IPS-15b (cell line): ENCODE measurements at regions not wholly inside any gene's neighbourhood (a gene's known extent, or its start where the extent isn't known, plus 50 kb on each side); places are given as distances from the start of the nearest gene placed in this dataset.
A peak's percentile ranks its signal among the peaks of the same experiment; 100 is the strongest.

Experiments used
- H3K27me3 ChIP-seq: one replicate; pipeline ENCODE4 v1.6.1; 2013; ENCODE audit warnings: low read length; ENCODE audit not compliant: control insufficient read depth, insufficient read depth
- H3K36me3 ChIP-seq: one replicate; pipeline ENCODE4 v1.6.1; 2013; ENCODE audit warnings: low read length; ENCODE audit not compliant: control insufficient read depth, insufficient read depth
- H3K4me1 ChIP-seq: one replicate; pipeline ENCODE4 v1.6.1; 2013; ENCODE audit warnings: mild to moderate bottlenecking, low read length; ENCODE audit not compliant: control insufficient read depth, insufficient read depth
- H3K4me3 ChIP-seq: one replicate; pipeline ENCODE4 v1.5.1; 2013; ENCODE audit warnings: low read depth, low read length
- H3K9ac ChIP-seq: one replicate; pipeline ENCODE4 v1.6.1; 2013; ENCODE audit warnings: low read depth, mild to moderate bottlenecking, low read length
- H3K9me3 ChIP-seq: one replicate; pipeline ENCODE4 v1.6.1; 2013; ENCODE audit warnings: mild to moderate bottlenecking, low read length; ENCODE audit not compliant: control insufficient read depth, insufficient read depth

- H3K9me3 ChIP-seq, result no peaks in the 10 kb centered on the region
- peaks cover 7% of the 10 kb centered on the region for H3K4me1 ChIP-seq
- H3K4me3 ChIP-seq, result peak overlapping the region; percentile 66
- H3K9ac ChIP-seq, result peak overlapping the region; percentile 19
- peaks cover 70% of the 10 kb centered on the region for H3K27me3 ChIP-seq
- H3K36me3 ChIP-seq, result no peaks in the 10 kb centered on the region
These were observed 63.9 kb upstream of the PTGR2 start for GRCh38 chr14:73787486-73788316.

DNA sequence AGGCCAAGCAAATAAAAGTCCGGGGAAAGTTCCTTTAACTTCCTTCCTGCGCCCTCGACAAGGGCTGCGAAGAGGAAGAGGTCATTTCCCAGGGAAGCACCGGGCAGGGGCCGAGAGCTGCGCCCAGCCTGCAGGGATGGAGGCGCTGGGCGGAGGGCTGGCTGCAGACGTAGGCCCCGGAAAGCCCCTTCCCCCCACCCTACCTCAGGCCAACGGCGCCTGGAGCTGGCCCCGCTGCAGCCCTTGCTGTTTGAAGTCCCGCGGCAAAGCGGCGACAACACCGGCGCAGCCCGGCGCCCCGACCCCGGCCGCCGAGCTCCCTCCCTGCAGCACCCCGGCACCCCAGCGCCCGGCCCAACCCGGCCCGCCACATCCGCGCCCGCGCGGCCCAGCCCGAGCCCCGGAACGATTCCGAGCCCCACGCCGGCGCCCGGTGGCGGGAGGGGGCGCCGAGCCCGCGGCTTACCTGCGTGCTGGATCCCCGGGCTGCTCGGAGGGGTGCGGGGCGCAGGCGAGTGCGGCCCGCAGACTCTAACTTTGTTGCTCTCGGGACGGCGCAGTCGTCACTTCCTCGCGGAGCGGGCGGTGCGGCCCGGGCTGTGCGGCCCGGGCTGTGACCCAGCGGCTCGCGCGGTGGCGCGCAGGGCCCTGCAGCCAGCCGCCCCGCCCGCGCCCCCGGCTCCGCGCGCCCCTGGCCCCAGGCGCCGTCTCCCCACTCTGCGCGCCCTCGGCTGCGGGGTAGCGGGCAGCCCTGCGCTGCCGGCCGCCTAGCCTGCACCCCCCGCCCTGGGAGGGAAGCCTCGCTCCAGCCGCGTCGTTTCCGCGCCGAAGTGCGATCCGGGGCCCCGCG is 64.8 kb upstream of the PTGR2 start:
- Histone ChIP-seq H3K27me3 (peaks cover 79% of the 10 kb centered on the region), H3K9ac (peak overlapping the region; percentile 19), H3K4me1 (peaks cover 5% of the 10 kb centered on the region)

DNA sequence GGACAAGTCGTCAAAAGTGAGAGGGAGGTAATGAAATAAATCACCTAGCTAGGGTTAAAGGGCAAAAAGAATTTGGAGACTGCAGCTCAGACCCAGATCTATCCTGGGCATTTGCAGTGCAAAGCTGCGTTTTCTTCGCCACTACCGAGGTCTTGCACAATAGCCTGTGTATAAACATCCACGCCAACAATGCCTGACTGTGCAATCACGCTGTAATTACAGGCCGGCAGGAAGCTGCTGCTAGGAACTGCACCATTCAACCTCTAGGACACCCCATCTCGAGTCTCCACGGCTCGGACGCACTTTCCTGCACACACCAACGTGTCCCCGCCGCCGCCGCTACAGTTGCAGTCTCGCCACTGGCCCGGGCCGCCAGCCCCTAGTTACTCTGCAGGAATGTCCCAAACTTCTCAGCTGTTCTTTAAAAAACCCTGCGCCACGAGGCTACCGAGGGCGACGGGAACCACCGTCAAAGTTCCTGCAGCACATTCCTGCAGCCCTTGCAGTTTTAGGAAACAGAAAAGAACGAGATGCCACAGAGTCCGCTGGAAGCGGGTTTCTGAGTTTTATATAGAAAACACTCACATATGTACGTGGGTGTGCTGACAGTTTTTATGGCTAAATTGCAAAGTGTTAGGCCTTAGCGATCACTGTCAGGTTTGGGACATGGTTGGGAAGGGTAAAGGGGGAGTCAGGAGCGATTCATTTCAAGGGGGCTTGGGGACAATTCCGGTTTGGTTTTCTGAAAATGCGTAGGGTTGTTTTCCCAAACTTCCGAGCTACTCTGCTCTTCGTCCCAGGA is 65.6 kb upstream of the PTGR2 start:
- Histone ChIP-seq H3K36me3 (no peaks in the 10 kb centered on the region), H3K27me3 (peaks cover 84% of the 10 kb centered on the region), H3K4me3 (peak overlapping the region; percentile 66), H3K4me1 (peaks cover 5% of the 10 kb centered on the region), H3K9ac (no peak overlapping the region), H3K9me3 (no peaks in the 10 kb centered on the region)

More for the DNA sequence above, 64.8 kb upstream of the PTGR2 start:
- Histone ChIP-seq H3K4me3 (peak overlapping the region; percentile 66), H3K9me3 (no peaks in the 10 kb centered on the region), H3K36me3 (no peaks in the 10 kb centered on the region)

- Histone ChIP-seq H3K9ac (no peak overlapping the region), H3K4me1 (peaks cover 5% of the 10 kb centered on the region), H3K27me3 (peaks cover 87% of the 10 kb centered on the region)
These were observed 66.2 kb upstream of the PTGR2 start for GRCh38 chr14:73785336-73785833.

GRCh38 chr14:73784988-73785313 is 66.7 kb upstream of the PTGR2 start:
- Histone ChIP-seq H3K4me3 (peak overlapping the region; percentile 66), H3K9ac (no peak overlapping the region), H3K9me3 (no peaks in the 10 kb centered on the region), H3K27me3 (peaks cover 87% of the 10 kb centered on the region), H3K36me3 (no peaks in the 10 kb centered on the region), H3K4me1 (peaks cover 5% of the 10 kb centered on the region)

More at GRCh38 chr14:73785336-73785833, 66.2 kb upstream of the PTGR2 start:
- H3K9me3 ChIP-seq, result no peaks in the 10 kb centered on the region
- H3K4me3 ChIP-seq, result peak overlapping the region; percentile 66
- no peaks in the 10 kb centered on the region for H3K36me3 ChIP-seq

DNA sequence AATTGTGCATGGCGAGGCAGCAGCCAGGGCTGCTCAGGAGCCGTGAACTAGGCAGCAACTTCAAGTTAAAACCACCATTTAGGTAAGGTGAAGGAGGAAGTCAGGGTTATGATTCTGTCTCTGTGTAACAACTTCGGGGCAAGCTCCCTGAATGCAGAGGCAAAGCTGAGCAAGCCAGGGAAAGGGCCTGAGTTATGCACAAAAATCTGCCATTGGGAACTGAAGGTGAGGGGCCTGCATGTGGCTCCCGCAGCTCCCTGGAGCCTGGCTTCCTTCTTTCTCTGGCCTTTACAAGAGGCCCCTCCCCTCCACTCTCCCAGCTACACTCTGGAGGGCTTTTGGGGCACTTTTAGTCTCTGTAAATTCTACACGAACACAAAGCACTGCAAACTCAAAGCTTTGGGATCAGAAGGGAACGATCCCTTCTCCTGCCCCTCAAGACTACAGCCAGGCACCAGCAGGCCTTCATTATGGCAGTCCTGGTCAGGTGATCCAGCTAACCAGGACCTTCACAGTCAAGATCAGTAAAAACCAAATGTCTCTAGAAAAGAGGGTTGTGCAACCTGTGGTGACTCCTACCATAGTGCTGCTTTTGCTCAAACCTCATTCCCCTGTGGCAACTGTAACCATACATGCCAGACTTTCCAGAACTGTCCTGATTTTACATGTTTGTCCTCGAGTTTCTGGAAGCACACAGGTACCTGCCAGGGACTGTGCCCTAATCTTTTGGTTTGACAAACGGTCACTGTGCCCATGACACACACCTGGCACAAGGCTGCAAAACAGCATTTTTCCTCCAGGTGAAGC is 67.2 kb upstream of the PTGR2 start:
- Histone ChIP-seq H3K4me1 (peaks cover 5% of the 10 kb centered on the region), H3K9me3 (no peaks in the 10 kb centered on the region), H3K36me3 (no peaks in the 10 kb centered on the region), H3K9ac (no peak overlapping the region), H3K27me3 (peaks cover 82% of the 10 kb centered on the region), H3K4me3 (peak overlapping the region; percentile 5)

DNA sequence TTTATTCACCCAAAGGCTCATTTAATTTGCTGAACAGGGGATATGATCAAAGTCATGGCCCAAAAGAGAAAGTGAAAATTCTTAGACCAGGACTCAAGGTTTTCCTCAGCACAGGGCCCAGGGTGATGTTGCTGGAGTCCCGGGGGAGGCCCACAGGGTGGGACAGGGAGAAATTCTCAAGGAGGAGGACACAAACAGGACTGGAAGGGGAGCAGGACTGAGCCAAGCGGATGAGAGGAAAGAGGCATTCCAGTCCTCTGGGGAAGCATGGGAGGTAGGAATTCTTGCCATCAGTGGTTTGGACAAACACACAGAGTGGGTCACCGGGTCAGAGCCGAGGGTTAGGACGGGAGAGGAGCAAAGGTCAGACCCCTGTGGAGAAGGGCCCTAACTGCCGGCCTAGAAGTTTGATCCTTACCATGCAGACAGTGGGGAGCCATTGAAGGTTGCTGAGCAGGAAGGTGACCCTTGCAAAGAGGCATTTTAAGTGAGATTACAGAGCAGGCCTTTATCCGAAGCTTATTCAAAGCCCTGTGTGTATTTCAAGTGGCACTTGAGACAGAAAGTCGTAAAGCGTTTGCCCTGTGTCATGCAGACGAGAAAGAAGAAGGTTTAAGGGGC is 68.4 kb upstream of the PTGR2 start:
- Histone ChIP-seq H3K36me3 (no peaks in the 10 kb centered on the region), H3K9ac (no peak overlapping the region), H3K9me3 (no peaks in the 10 kb centered on the region), H3K4me3 (no peak overlapping the region), H3K4me1 (peaks cover 5% of the 10 kb centered on the region), H3K27me3 (peaks cover 70% of the 10 kb centered on the region)

GRCh38 chr14:73782623-73783022 is 68.4 kb upstream of the PNMA1 start:
- H3K4me1 ChIP-seq, result peaks cover 5% of the 10 kb centered on the region
- no peaks in the 10 kb centered on the region for H3K9me3 ChIP-seq
- H3K27me3 ChIP-seq, result peaks cover 64% of the 10 kb centered on the region
- no peak overlapping the region for H3K4me3 ChIP-seq
- H3K9ac ChIP-seq, result no peak overlapping the region
- H3K36me3 ChIP-seq, result no peaks in the 10 kb centered on the region

DNA sequence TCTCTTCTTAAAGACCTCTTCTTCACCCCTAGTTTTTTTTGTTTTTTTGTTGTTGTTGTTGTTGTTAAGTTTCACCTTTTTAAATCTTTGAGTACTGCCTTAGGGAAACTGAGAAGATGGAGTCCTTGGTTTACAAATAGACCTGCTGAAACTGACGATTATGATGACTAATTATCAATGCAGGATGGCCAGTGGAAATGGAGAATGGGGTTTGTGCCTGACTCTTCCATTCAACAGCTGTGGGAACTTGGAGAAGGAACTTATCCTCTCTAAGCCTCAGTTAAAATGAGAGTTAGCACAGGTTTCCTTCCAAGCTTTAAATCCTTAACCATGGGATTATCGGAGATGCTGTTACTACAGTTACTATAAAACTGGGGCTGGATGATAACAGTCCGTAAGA is 66.7 kb upstream of the PNMA1 start:
- Histone ChIP-seq H3K9ac (no peak overlapping the region), H3K36me3 (no peaks in the 10 kb centered on the region), H3K4me3 (no peak overlapping the region), H3K9me3 (no peaks in the 10 kb centered on the region), H3K4me1 (peaks cover 5% of the 10 kb centered on the region), H3K27me3 (peaks cover 60% of the 10 kb centered on the region)

DNA sequence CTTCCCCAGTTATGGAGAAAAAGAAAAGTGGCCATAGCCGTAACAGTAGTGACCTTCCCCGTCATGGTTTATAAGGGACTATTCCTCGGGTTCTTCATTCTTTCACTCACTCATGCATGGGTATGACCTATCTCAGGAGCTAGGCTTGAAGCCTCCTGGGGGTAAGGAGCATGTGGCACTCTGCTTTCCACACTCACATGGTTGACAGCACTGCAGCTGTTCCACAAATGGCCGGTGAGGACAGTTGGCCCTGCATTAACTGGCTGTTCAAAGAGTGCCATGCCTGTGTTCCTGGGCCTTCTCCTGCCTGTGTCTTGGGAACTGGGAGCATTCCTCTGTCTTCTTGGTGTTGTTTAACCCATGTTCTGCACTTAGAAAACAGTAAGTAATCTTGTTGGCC is 66.2 kb upstream of the PNMA1 start:
- Histone ChIP-seq H3K4me3 (no peak overlapping the region), H3K36me3 (no peaks in the 10 kb centered on the region), H3K9ac (no peak overlapping the region), H3K9me3 (no peaks in the 10 kb centered on the region), H3K27me3 (peaks cover 59% of the 10 kb centered on the region), H3K4me1 (peaks cover 2% of the 10 kb centered on the region)
